Dermis microvascular lymphatic vessel endothelial cell (primary cell): ENCODE measurements at regions not wholly inside any gene's neighbourhood (a gene's known extent, or its start where the extent isn't known, plus 50 kb on each side); places are given as distances from the start of the nearest gene placed in this dataset.
"Not testable (repeated sequence)": the region's sequence is repeated elsewhere in the genome, so short reads cannot be mapped to it uniquely, and the experiment has no call there.

Experiments used
- DNase-seq, 2 donors: peaks; one replicate each; pipeline versions ENCODE4 v3.0.0 to v3.0.0-alpha.2; 2010; ENCODE audit warnings: low read depth in 2 of 2

- no peak for DNase-seq
These were observed 245.0 kb upstream of the B3GAT1 start for GRCh38 chr11:134656861-134657540.

GRCh38 chr11:134656086-134656840 is 244.2 kb upstream of the B3GAT1 start:
- DNase-seq: not testable (repeated sequence)

GRCh38 chr11:134655189-134655989 is 243.3 kb upstream of the B3GAT1 start:
- no peak for DNase-seq

GRCh38 chr11:134654161-134654915 is 242.3 kb upstream of the B3GAT1 start:
- DNase-seq: no peak

- no peak for DNase-seq
These were observed 240.7 kb upstream of the B3GAT1 start for GRCh38 chr11:134652586-134653255.

GRCh38 chr11:134647066-134647743 is 235.2 kb upstream of the B3GAT1 start:
- no peak for DNase-seq

GRCh38 chr11:134646561-134646960 is 234.5 kb upstream of the B3GAT1 start:
- DNase-seq: no peak

- DNase-seq: no peak
These were observed 233.5 kb upstream of the B3GAT1 start for GRCh38 chr11:134645576-134645975.

- no peak for DNase-seq
These were observed 232.7 kb upstream of the B3GAT1 start for GRCh38 chr11:134644476-134645456.

GRCh38 chr11:134643115-134644012 is 231.3 kb upstream of the B3GAT1 start:
- no peak for DNase-seq

GRCh38 chr11:134642206-134642605 is 230.2 kb upstream of the B3GAT1 start:
- DNase-seq: no peak

GRCh38 chr11:134640971-134641968 is 229.2 kb upstream of the B3GAT1 start:
- DNase-seq: no peak

- DNase-seq: no peak
These were observed 228.5 kb upstream of the B3GAT1 start for GRCh38 chr11:134640536-134640935.

GRCh38 chr11:134639586-134640330 is 227.7 kb upstream of the B3GAT1 start:
- DNase-seq: no peak

- DNase-seq: no peak
These were observed 226.9 kb upstream of the B3GAT1 start for GRCh38 chr11:134638796-134639430.
